Brain microvascular endothelial cell (primary cell): ENCODE measurements at regions not wholly inside any gene's neighbourhood (a gene's known extent, or its start where the extent isn't known, plus 50 kb on each side); places are given as distances from the start of the nearest gene placed in this dataset.

ENCODE experiments used
- DNase-seq: peaks from one replicate; pipeline ENCODE4 v3.0.0-alpha.2; 2020
- H3K27ac ChIP-seq: fragments of 250-450 bp; sonication (Bioruptor Pico); 2 replicates; pipeline ENCODE4 v1.5.1; 2020; ENCODE audit warnings: mild to moderate bottlenecking, moderate library complexity
- H3K27me3 ChIP-seq: fragments of 250-450 bp; sonication (Bioruptor Pico); replicated peaks from 2 replicates; pipeline ENCODE4 v1.5.1; 2020; ENCODE audit warnings: mild to moderate bottlenecking
- H3K36me3 ChIP-seq: fragments of 250-450 bp; sonication (Bioruptor Pico); replicated peaks from 2 replicates; pipeline ENCODE4 v1.5.1; 2020; ENCODE audit warnings: mild to moderate bottlenecking
- H3K4me3 ChIP-seq: 2 replicates; pipeline ENCODE4 v1.5.1; 2011; ENCODE audit warnings: low read depth, mild to moderate bottlenecking, control low read depth, low read length, moderate library complexity
- in situ Hi-C: cut with HindIII; loops from 2 replicates; pipeline ENCODE4 v1.10.0; 2017; ENCODE audit warnings: low sequenced_read_pairs, low pct_ligation_motif_present
- TF ChIP-seq, protein P1 (sequence below): IDR thresholded peaks from 2 replicates; pipeline ENCODE4 v1.5.1; 2011; ENCODE audit warnings: low read depth, mild to moderate bottlenecking, moderate library complexity, low read length, control low read depth, inconsistent platforms; ENCODE audit errors: missing control alignments

DNA sequence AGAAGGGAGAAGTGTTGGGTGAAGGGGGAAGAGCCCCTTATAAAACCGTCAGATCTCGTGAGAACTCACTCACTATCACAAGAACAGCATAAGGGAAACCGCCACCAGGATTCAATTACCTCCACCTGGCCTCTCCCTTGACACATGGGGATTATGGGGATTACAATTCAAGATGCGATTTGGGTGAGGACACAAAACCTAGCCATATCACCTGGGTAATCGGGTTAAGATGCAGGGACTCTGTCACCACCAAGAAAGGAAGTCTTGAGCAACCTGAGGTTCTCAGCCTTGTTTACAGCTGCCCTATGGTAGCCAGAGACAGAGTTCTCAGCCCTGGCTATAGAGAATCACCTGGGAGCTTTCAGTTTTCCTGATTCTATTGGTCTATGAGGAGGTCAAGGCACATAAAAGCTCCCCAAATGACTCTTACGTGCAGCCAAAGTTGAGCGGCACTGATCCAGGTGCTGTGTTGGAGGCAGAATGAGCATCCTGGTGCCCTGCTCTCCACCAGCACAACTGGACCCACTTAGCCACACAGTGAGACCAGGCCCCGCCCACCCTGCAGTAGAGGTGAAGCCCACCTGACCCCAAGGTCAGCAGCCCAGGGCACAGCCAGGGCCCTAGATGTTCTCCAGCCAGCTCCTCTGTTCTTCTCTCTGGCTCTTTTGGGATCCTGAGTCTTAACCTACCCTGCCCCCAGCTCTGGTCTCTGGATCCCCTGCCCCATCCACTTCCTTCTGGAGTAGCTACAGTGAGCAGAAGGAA is 138.5 kb upstream of the CDH5 start:
- in situ Hi-C loops, result no loop called here
- Histone ChIP-seq H3K27me3 (peaks cover 12% of the 10 kb centered on the region), H3K36me3 (no peaks in the 10 kb centered on the region), H3K27ac (no peak overlapping the region), H3K4me3 (no peak overlapping the region)
- TF ChIP-seq, protein P1, sequence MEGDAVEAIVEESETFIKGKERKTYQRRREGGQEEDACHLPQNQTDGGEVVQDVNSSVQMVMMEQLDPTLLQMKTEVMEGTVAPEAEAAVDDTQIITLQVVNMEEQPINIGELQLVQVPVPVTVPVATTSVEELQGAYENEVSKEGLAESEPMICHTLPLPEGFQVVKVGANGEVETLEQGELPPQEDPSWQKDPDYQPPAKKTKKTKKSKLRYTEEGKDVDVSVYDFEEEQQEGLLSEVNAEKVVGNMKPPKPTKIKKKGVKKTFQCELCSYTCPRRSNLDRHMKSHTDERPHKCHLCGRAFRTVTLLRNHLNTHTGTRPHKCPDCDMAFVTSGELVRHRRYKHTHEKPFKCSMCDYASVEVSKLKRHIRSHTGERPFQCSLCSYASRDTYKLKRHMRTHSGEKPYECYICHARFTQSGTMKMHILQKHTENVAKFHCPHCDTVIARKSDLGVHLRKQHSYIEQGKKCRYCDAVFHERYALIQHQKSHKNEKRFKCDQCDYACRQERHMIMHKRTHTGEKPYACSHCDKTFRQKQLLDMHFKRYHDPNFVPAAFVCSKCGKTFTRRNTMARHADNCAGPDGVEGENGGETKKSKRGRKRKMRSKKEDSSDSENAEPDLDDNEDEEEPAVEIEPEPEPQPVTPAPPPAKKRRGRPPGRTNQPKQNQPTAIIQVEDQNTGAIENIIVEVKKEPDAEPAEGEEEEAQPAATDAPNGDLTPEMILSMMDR, result no peak
- DNase-seq, result no peak

DNA sequence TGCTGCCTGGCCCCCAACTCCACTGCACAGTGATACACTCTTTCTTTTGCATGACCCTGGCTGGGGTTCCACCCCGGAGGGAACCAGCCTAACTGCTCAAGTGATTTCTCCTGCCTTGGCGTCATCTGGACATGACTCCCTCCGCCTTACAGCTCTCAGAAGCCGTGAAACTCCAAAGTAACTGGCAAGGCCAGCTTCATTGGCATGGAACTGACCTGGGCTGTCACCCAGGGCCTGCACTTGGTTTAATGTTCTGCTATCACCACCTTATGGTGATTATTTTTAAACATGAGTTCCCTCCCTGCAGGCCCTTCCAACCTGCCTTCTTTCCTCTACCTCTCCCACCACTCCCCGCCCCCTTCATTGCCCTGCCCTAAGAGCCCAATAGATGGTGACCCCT is 139.7 kb upstream of the CDH5 start:
- Histone ChIP-seq H3K36me3 (no peaks in the 10 kb centered on the region), H3K4me3 (no peak overlapping the region), H3K27ac (no peak overlapping the region), H3K27me3 (peaks cover 5% of the 10 kb centered on the region)
- no peak for DNase-seq
- TF ChIP-seq, protein P1, result no peak
- in situ Hi-C loops, result no loop called here

DNA sequence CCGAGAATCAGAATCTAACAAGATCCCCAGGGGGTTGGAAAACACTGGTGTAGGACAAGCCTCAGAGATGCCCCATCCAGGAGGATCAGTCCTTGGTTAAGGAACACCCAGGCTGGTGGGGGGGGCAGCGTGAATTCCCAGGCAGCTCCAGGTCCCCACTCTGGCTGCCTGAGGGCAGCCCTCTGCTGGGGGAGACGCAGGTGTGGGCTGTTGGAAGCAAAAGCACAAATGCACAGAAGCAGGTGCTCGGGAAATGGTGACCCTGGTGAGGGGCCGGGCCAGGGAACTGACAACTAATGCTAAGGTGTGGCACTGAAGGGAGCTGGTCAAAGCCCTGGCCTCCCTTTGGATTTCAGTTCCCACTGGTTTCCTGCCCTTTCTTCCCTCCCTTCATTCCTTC is 140.8 kb upstream of the CDH5 start:
- Histone ChIP-seq H3K27ac (no peak overlapping the region), H3K27me3 (no peaks in the 10 kb centered on the region), H3K4me3 (no peak overlapping the region), H3K36me3 (no peaks in the 10 kb centered on the region)
- DNase-seq, result no peak
- in situ Hi-C loops, result no loop called here
- TF ChIP-seq, protein P1, result no peak

DNA sequence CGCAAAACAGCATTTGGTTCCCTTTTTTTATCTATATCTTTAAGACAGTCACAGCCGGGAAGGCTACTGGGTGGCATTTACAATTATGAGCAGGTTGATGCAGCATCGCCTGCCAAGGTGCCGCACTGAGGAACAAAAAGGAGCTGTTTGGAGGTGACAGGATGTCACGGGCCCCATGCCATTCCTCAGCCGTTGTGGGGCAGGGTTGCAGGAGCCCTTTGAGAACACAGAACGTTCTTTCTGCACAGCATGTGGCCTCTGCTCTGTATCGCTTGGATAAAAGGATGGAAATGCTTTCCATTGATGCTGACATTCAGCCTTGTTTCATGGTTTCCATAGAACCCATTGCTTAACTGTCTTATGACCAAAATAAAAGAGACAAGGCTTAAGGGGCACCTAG is 141.9 kb upstream of the CDH5 start:
- Histone ChIP-seq H3K36me3 (no peaks in the 10 kb centered on the region), H3K27ac (no peak overlapping the region), H3K4me3 (no peak overlapping the region), H3K27me3 (no peaks in the 10 kb centered on the region)
- in situ Hi-C loops, result no loop called here
- DNase-seq, result no peak
- TF ChIP-seq, protein P1, result no peak

DNA sequence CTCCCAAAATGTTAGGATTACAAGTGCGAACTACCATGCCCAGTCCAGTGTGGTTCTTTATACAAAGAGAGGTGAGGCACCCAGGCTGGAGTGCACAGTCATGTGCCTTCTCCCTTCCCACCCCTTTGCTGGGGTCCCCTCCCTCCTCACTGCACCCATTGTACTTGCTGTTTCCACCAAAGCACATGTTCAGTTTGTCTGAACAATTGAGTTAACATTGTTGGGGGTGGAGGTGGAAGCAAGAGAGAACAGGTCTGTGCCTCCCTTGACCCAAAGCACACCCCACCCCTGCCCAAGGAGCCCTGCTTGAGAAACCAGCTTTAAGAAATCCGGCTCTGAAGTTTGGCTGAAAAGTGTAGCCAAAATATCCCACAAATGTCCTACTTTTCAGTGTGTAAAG is 142.3 kb upstream of the CDH5 start:
- DNase-seq, result no peak
- no peak overlapping the region for H3K27ac ChIP-seq
- in situ Hi-C loops, result no loop called here
- no peaks in the 10 kb centered on the region for H3K27me3 ChIP-seq
- H3K4me3 ChIP-seq, result no peak overlapping the region
- TF ChIP-seq, protein P1, result no peak
- H3K36me3 ChIP-seq, result no peaks in the 10 kb centered on the region
